MCF 10A (cell line): ENCODE measurements at regions not wholly inside any gene's neighbourhood (a gene's known extent, or its start where the extent isn't known, plus 50 kb on each side); places are given as distances from the start of the nearest gene placed in this dataset.
"Not testable (repeated sequence)": the region's sequence is repeated elsewhere in the genome, so short reads cannot be mapped to it uniquely, and the experiment has no call there.

Experiments
- BruUV-seq: library from RNA; stranded (reverse); fragments of 400-500 nt; replicated peaks from 2 replicates; lab custom pipeline; 2021; lab: Mats Ljungman, UMichigan
- CTCF ChIA-PET: fragments of 300-600 bp; sonication (Branson Sonifier 250); formaldehyde crosslinking; extraction: SDS; loops from one replicate; lab custom pipeline; 2021; ENCODE audit warnings: antibody characterized with exemption, inconsistent platforms; lab: Yijun Ruan, JAX
- POLR2A ChIA-PET: fragments of 300-600, 350-650 bp; sonication (Branson Sonifier 250); formaldehyde crosslinking; extraction: SDS; loops from one replicate; lab custom pipeline; 2020; ENCODE audit warnings: antibody characterized with exemption, inconsistent platforms; lab: Yijun Ruan, JAX
- DNase-seq: peaks from one replicate; pipeline ENCODE4 v3.0.0-alpha.2; 2018; ENCODE audit not compliant: unreplicated experiment
- H3K27ac Mint-ChIP-seq: one replicate; pipeline ENCODE4 v1.8.0; 2022; ENCODE audit warnings: mild to moderate bottlenecking, low read depth, mixed read lengths; ENCODE audit not compliant: unreplicated experiment
- H3K27me3 Mint-ChIP-seq: one replicate; pipeline ENCODE4 v1.8.0; 2022; ENCODE audit warnings: mixed read lengths; ENCODE audit not compliant: insufficient read depth, unreplicated experiment
- H3K36me3 Mint-ChIP-seq: one replicate; pipeline ENCODE4 v1.8.0; 2022; ENCODE audit warnings: mild to moderate bottlenecking, moderate library complexity, mixed read lengths; ENCODE audit not compliant: insufficient read depth, unreplicated experiment
- H3K4me1 Mint-ChIP-seq: one replicate; pipeline ENCODE4 v1.8.0; 2022; ENCODE audit warnings: mixed read lengths; ENCODE audit not compliant: insufficient read depth, unreplicated experiment
- H3K4me3 Mint-ChIP-seq: one replicate; pipeline ENCODE4 v1.8.0; 2022; ENCODE audit warnings: mild to moderate bottlenecking, moderate library complexity, mixed read lengths; ENCODE audit not compliant: unreplicated experiment
- H3K9me3 Mint-ChIP-seq: one replicate; pipeline ENCODE4 v1.8.0; 2022; ENCODE audit warnings: mixed read lengths; ENCODE audit not compliant: unreplicated experiment
- intact Hi-C: fragments of 100-400 bp; cut with micrococcal nuclease; formaldehyde crosslinking; loops from 2 replicates; pipeline ENCODE4 v1.14.1; 2022
- TF ChIP-seq, protein P1 (sequence below): fragments of 200-600 bp; IDR thresholded peaks from one replicate; pipeline ENCODE4 v1.8.0; 2022; ENCODE audit warnings: antibody characterized with exemption, mild to moderate bottlenecking; ENCODE audit not compliant: unreplicated experiment

DNA sequence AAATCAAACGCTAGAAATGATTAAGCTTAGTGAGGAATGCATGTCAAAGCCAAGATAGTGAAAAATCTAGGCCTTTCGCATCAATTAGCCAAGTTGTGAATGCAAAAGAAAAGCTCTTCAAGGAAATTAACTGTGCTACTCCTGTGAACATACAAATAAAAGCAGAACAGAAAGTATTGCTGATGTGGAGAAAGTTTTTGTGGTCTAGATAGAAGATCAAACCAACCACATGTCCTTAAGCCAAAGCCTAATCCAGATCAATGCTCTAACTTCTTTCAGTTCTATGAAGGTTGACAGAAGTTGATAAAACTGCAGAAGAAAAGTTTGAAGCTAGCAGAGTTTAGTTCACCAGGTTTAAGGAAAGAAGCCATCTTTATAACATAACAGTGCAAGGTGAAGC is 1044.6 kb downstream of the CDH11 start:
- Mint-ChIP-seq H3K4me1 (peaks cover 4% of the 10 kb centered on the region), H3K9me3 (no peaks in the 10 kb centered on the region)

GRCh38 chr16:64074706-64075105 is 1047.2 kb downstream of the CDH11 start:
- Mint-ChIP-seq H3K27ac (no peak overlapping the region), H3K9me3 (peaks cover 7% of the 10 kb centered on the region), H3K36me3 (no peaks in the 10 kb centered on the region), H3K4me1 (peaks cover 4% of the 10 kb centered on the region), H3K27me3 (no peaks in the 10 kb centered on the region), H3K4me3 (no peak overlapping the region)
- intact Hi-C loops, result no loop called here
- ChIA-PET CTCF (no interaction called here), POLR2A (no interaction called here)
- DNase-seq, result no peak
- no TSS peak for BruUV-seq
- TF ChIP-seq, protein P1, sequence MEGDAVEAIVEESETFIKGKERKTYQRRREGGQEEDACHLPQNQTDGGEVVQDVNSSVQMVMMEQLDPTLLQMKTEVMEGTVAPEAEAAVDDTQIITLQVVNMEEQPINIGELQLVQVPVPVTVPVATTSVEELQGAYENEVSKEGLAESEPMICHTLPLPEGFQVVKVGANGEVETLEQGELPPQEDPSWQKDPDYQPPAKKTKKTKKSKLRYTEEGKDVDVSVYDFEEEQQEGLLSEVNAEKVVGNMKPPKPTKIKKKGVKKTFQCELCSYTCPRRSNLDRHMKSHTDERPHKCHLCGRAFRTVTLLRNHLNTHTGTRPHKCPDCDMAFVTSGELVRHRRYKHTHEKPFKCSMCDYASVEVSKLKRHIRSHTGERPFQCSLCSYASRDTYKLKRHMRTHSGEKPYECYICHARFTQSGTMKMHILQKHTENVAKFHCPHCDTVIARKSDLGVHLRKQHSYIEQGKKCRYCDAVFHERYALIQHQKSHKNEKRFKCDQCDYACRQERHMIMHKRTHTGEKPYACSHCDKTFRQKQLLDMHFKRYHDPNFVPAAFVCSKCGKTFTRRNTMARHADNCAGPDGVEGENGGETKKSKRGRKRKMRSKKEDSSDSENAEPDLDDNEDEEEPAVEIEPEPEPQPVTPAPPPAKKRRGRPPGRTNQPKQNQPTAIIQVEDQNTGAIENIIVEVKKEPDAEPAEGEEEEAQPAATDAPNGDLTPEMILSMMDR, result no peak

More for the DNA sequence above, 1044.6 kb downstream of the CDH11 start:
- DNase-seq, result no peak
- H3K27ac Mint-ChIP-seq, result no peak overlapping the region
- no TSS peak for BruUV-seq
- ChIA-PET POLR2A (no interaction called here), CTCF (interaction anchor here (0.6 kb wide), 1 partner anchor 401 kb away, joined by 3 read pairs; no protein-coding TSS in a partner anchor)
- H3K36me3 Mint-ChIP-seq, result no peaks in the 10 kb centered on the region
- intact Hi-C loops, result no loop called here
- TF ChIP-seq, protein P1, result no peak
- no peak overlapping the region for H3K4me3 Mint-ChIP-seq
- H3K27me3 Mint-ChIP-seq, result no peaks in the 10 kb centered on the region

GRCh38 chr16:64072131-64072730 is 1049.6 kb downstream of the CDH11 start:
- H3K27me3 Mint-ChIP-seq, H3K27ac Mint-ChIP-seq, POLR2A ChIA-PET, BruUV-seq, H3K4me3 Mint-ChIP-seq, H3K4me1 Mint-ChIP-seq, intact Hi-C loops, H3K36me3 Mint-ChIP-seq, H3K9me3 Mint-ChIP-seq, DNase-seq: not testable (repeated sequence)
- CTCF ChIA-PET, result interaction anchor here (0.8 kb wide), 1 partner anchor 18 kb away, joined by 3 read pairs; no protein-coding TSS in a partner anchor

DNA sequence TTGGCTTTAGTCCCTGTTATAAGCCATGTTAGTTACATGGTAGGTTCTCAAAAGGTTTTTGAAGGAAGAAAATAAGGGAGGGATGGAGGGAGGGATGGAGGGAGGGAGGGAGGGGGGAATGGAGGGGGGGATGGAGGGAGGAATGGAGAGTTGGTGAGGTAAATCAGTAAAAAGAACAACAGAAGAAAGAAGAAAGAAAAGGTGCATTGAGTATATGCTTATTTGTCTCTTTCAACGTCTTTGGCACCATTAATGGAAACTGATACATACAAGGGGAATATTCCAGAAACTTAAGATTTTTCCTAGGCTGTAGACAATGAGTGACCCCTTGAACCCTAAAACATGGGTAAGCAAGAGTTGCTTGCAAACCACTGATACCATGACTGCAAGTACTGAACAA is 1056.3 kb downstream of the CDH11 start:
- POLR2A ChIA-PET, result no interaction called here
- no peak for DNase-seq
- Mint-ChIP-seq H3K36me3 (no peaks in the 10 kb centered on the region), H3K27ac (no peak overlapping the region), H3K9me3 (peaks cover 9% of the 10 kb centered on the region), H3K4me1 (no peaks in the 10 kb centered on the region), H3K4me3 (no peak overlapping the region), H3K27me3 (no peaks in the 10 kb centered on the region)
- no TSS peak for BruUV-seq
- CTCF ChIA-PET, result interaction anchor here (0.6 kb wide), 1 partner anchor 311 kb away, joined by 3 read pairs; no protein-coding TSS in a partner anchor
- intact Hi-C loops, result no loop called here
- TF ChIP-seq, protein P1, result no peak
